ENCODE measurements at regions not wholly inside any gene's neighbourhood (a gene's known extent, or its start where the extent isn't known, plus 50 kb on each side); places are given as distances from the start of the nearest gene placed in this dataset.

- no peak overlapping the region for H3K4me3 ChIP-seq (replicated peaks in 1 of 3)
- H3K4me1 ChIP-seq: peaks cover 52 to 64% of the 10 kb centered on the region in 2 donors
- intact Hi-C loops (cut with DNase I): no loop called here
- WGBS, 2 donors: 45 to 49% methylated on average over 12 of the region's 12 CpGs
- H3K27ac ChIP-seq: peak overlapping the region in 2 of 3 donors; percentile 53 to 94
- peak in 1 of 2 donors; percentile 38 for TF ChIP-seq POLR2A (IDR thresholded peaks at IDR 0.05)
- no peak for TF ChIP-seq CTCF (IDR thresholded peaks at IDR 0.05)
- H3K27me3 ChIP-seq: no peaks in the 10 kb centered on the region
- no peaks in the 10 kb centered on the region for H3K9me3 ChIP-seq
- peak; percentile 73 for DNase-seq
- H3K36me3 ChIP-seq: no peaks in the 10 kb centered on the region
Observed at GRCh38 chr21:41636636-41637630, 129.0 kb upstream of the TMPRSS2 start.

GRCh38 chr21:41635874-41636273 lies 127.9 kb upstream of the TMPRSS2 start:
- H3K4me1 ChIP-seq: peaks cover 59 to 70% of the 10 kb centered on the region in 2 donors
- TF ChIP-seq POLR2A (IDR thresholded peaks at IDR 0.05): no peak
- no peak for TF ChIP-seq CTCF (IDR thresholded peaks at IDR 0.05)
- no peak overlapping the region for H3K4me3 ChIP-seq (replicated peaks in 1 of 3)
- H3K36me3 ChIP-seq: no peaks in the 10 kb centered on the region
- intact Hi-C loops (cut with DNase I): no loop called here
- no peaks in the 10 kb centered on the region for H3K9me3 ChIP-seq
- peak overlapping the region in 1 of 3 donors; percentile 94 for H3K27ac ChIP-seq
- no peak for DNase-seq
- H3K27me3 ChIP-seq: no peaks in the 10 kb centered on the region

- WGBS, 2 donors: 47 to 52% methylated on average over 5 to 9 of the region's 9 CpGs
- intact Hi-C loops (cut with DNase I): no loop called here
- H3K4me3 ChIP-seq (replicated peaks in 1 of 3): no peak overlapping the region
- DNase-seq: no peak
- TF ChIP-seq CTCF (IDR thresholded peaks at IDR 0.05) (no peak), POLR2A (IDR thresholded peaks at IDR 0.05) (no peak)
- H3K27ac ChIP-seq: peak overlapping the region; percentile 89 to 95 (median 94)
- H3K27me3 ChIP-seq: no peaks in the 10 kb centered on the region
- H3K4me1 ChIP-seq: peaks cover 59 to 70% of the 10 kb centered on the region in 2 donors
- H3K9me3 ChIP-seq: no peaks in the 10 kb centered on the region
- no peaks in the 10 kb centered on the region for H3K36me3 ChIP-seq
Observed at GRCh38 chr21:41634858-41635257, 126.9 kb upstream of the TMPRSS2 start.

- intact Hi-C loops (cut with DNase I): no loop called here
- H3K27me3 ChIP-seq: no peaks in the 10 kb centered on the region
- H3K36me3 ChIP-seq: no peaks in the 10 kb centered on the region
- peak overlapping the region; percentile 89 to 95 (median 94) for H3K27ac ChIP-seq
- no peaks in the 10 kb centered on the region for H3K9me3 ChIP-seq
- peaks cover 59 to 66% of the 10 kb centered on the region in 2 donors for H3K4me1 ChIP-seq
- no peak overlapping the region for H3K4me3 ChIP-seq (replicated peaks in 1 of 3)
- TF ChIP-seq CTCF (IDR thresholded peaks at IDR 0.05) (peak in 1 of 6 experiments; percentile 18), POLR2A (IDR thresholded peaks at IDR 0.05) (peak in 1 of 2 donors; percentile 66)
- peak; percentile 90 to 93 for DNase-seq
- 32 to 56% methylated on average over 6 of the region's 6 CpGs for WGBS, 2 donors
Observed at GRCh38 chr21:41634211-41634694, 126.3 kb upstream of the TMPRSS2 start.

- WGBS, 2 donors: 83 to 94% methylated on average over 4 of the region's 4 CpGs
- Histone ChIP-seq H3K9me3 (no peaks in the 10 kb centered on the region), H3K36me3 (no peaks in the 10 kb centered on the region), H3K27me3 (no peaks in the 10 kb centered on the region), H3K27ac (peak overlapping the region; percentile 83 to 94 (median 91)), H3K4me1 (peaks cover 59 to 60% of the 10 kb centered on the region in 2 donors), H3K4me3 (replicated peaks in 1 of 3) (no peak overlapping the region)
- DNase-seq: no peak
- intact Hi-C loops (cut with DNase I): no loop called here
- TF ChIP-seq CTCF (IDR thresholded peaks at IDR 0.05) (no peak), POLR2A (IDR thresholded peaks at IDR 0.05) (no peak)
Observed at GRCh38 chr21:41633627-41634026, 125.7 kb upstream of the TMPRSS2 start.

Data from thyroid gland (tissue), 4 donors.